Germinal center (tissue), 1 donor: ENCODE measurements at regions not wholly inside any gene's neighbourhood (a gene's known extent, or its start where the extent isn't known, plus 50 kb on each side); places are given as distances from the start of the nearest gene placed in this dataset.

Experiments
- DNase-seq: peaks from one replicate; pipeline ENCODE4 v3.0.0; 2012; ENCODE audit warnings: mixed read lengths, low spot score

GRCh38 chr15:69982037-69982436, 115.7 kb downstream of the TLE3 start:
- DNase-seq: no peak

GRCh38 chr15:69983696-69984265, 113.9 kb downstream of the TLE3 start:
- DNase-seq: no peak

- DNase-seq: no peak
Observed at GRCh38 chr15:69987492-69988489, 109.9 kb downstream of the TLE3 start.

GRCh38 chr15:69988541-69989225, 109.0 kb downstream of the TLE3 start:
- DNase-seq: no peak

- DNase-seq: no peak
Observed at GRCh38 chr15:69990566-69991421, 106.9 kb downstream of the TLE3 start.

GRCh38 chr15:69991551-69991980, 106.2 kb downstream of the TLE3 start:
- no peak for DNase-seq

- DNase-seq: no peak
Observed at GRCh38 chr15:69992348-69992747, 105.4 kb downstream of the TLE3 start.

GRCh38 chr15:69994429-69995205, 103.1 kb downstream of the TLE3 start:
- DNase-seq: peak; percentile 72

GRCh38 chr15:69996321-69997160, 101.2 kb downstream of the TLE3 start:
- DNase-seq: no peak

GRCh38 chr15:69997161-69997485, 100.6 kb downstream of the TLE3 start:
- DNase-seq: no peak
